HG02870 (cell line): ENCODE measurements at regions not wholly inside any gene's neighbourhood (a gene's known extent, or its start where the extent isn't known, plus 50 kb on each side); places are given as distances from the start of the nearest gene placed in this dataset.

Experiments used
- ATAC-seq: cut with Tn5 transposase; IDR thresholded peaks from one replicate; pipeline ENCODE4 v1.9.1; 2021; ENCODE audit warnings: mild to moderate bottlenecking, moderate library complexity; ENCODE audit not compliant: unreplicated experiment

DNA sequence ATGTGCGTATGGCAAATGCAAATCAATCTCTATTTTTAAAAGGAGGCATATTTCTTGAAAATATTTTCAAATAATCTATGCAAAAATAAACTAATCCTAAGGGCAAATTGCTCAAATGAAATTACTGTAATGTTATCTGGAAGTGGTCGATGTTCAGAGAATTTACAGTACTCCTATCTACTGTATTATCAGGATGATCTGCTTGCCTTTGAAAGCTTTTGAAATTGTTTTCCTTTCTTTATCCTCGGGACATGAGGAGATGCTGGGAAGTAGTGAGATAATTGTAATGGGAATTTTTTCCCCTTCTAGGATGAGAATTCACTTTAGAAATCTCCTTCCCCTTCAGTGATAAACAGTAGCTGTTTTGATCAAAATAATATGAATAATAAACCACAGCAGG is 577.2 kb upstream of the MIR17HG start:
- ATAC-seq: no peak

DNA sequence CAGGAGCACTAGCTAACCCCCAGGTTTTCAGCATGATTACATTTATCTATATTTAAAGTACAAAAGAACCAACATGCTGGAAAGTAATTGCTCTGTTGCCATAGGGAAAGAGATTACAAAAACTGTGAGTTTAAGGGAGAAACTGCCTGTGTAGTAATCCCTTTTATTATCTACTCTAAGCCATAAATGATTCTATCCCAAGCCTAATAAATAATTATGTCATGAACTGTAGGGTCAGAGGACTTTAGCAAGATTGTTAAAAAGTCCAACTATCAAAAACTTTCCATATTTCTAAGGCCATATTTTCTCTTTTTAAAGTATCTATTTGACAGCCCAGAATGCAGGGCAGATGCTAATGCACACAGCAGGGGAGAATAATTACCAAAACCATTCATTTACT is 573.8 kb upstream of the MIR17HG start:
- ATAC-seq: no peak

DNA sequence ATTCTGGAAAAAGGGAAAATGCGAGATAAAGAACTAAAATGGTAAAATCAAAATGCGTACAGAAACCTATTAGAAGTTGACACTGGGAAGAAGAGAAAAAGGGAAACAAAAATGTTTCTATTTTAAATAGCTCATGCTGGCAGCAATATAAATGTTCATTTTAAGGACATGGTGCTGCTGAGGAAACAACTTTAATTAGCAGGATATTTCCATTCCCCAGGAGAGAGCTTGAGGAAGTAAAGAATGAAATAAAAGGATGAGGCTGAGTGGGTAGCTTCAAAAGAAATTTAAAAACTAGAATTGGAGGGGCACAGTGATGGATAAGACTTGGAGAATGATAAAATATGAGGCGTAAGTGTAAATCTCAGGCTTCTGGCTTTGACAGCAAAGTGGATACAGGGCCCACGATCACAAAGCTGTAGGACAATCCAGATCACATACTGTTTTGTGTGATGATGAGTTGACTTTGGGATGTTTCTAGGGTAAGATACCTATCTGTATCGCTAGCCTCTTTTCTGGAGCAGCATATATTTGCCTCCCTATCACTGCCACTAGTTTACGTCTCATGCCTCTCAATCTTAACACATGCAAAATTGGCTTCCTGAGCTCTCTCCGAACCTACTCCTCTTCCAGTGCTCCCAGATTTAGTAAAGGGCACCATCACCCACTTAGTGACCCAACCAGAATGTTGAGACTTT is 571.3 kb upstream of the MIR17HG start:
- ATAC-seq: no peak

DNA sequence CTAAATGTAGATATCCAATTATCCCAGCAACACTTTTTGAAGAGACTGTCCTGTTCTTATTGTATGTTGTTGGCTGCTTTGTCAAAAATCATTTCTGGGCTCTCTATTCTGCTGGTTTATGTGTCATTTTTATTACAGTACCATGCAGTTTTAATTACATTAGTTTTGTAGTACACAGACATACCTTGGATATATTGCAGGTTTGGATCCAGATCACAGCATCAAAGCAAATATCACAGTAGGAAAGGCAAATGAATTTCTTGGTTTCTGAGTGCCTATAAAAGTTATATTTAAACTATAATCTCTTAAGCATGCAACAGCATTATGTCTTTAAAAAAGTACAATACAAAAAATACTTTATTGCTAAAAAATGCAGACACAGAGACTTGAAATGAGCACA is 564.2 kb upstream of the MIR17HG start:
- ATAC-seq: no peak

DNA sequence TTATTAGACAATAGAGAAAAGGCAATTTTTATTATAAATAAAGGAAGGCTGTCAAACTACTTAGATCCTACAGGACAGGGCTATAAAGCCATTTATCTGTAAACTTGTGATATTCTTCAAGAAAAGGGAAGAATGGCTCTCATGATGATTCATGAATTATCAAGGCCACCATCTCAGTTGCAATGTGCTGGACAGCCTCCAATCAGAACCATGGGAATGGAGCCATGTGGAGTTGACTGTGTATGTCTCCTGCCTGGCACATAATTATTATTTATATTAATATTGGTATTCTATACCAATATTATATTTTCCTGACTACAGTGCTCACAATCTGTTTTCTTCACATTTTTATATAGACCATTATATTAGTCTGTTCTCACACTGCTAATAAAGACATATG is 560.5 kb upstream of the MIR17HG start:
- ATAC-seq: no peak

DNA sequence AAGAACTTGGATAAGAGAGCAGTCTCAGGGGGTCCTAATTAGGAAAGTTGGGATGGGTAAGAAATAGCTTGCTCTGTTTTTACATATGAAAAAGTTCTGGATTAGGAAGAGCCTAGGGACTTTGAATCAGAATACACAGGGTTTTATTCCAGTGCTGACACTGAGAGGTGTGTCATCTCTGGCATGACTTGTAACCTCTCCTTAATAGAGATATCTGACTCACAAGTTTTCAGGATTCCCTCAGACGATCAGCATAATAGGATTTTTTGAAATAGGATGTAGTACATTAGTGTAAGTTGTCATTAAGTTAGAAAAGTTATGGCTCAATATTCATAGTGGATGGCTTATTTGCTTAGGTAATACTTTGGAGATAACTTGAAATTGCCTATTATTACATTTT is 555.2 kb upstream of the MIR17HG start:
- ATAC-seq: no peak

DNA sequence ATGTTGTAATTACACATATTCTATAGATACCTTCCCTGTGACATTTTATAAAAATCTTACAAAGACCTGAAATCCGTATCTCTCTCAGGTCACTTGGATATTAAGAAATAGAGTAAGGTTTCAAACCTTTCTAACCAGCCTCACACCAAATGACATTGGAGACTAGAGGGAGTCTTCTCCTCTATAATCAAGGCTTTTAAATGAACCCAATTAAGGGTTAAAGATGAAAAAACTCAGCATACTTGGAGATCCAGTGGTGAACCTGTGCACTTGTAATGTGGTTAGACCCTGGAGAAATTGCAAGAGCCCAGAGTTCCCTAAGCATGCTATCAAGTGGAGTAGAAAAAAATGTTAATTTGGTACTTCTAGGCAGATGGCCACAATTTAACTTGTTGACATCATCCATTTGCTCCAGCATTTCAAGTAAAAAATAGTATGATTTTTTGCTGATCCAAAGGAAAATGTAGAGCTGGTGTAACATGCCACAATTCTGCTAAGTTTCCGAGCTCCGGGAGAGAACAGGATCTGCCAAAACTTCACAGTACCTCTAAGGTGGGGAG is 554.1 kb upstream of the MIR17HG start:
- ATAC-seq: no peak

DNA sequence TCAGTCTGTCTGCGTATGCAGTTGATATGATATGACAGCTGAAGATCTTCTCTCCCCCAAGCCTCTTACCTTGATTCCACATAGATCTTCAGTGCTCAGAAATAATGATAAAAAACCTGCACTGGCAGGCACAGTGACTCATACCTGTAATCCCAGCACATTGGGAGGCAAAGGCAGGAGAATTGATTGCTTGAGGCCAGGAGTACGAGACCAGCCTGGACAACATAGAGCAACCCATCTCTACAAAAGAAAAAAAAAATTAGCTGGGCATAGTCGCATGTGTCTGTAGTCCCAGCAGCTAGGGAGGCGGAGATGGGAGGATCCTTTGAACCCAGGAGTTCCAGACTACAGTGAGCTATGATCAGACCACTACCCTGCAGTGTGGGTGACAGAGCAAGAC is 551.0 kb upstream of the MIR17HG start:
- no peak for ATAC-seq

DNA sequence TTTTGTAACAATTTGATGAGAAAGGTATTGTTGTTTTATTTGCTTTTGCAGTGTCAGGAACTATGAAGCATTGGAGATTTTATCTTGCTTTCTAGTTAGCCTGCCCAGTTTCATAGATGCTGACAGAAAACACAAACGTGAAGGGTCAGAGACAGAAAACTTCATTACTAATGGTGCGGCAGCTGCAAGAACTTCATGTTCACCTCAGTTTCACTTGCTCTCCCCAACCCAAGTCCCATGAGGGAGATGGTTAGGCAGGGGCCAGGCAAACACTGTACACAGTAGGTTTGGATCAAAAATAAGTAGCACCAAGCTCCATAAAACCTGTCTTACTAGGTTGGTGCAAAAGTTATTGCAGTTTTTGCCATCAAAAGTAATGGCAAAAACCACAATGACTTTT is 550.2 kb upstream of the MIR17HG start:
- ATAC-seq: no peak

DNA sequence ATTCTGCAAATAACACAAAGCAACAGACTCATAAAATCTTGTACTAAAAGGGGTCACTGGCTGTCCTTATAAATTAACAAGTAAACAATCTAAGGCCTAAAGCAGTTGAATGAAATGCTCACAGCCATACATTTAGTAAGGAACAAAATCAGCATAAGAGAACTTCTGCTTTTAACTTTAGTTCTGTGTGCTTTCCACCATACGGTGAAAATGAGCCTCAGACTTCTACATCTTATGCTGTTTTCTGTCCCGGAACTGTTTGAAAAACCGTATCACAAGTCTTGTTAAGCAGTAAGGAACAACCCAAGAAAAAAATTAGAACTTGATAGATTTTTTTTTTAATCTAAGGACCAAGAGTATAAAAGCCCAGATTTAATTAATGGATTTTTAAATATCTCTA is 549.1 kb upstream of the MIR17HG start:
- ATAC-seq: no peak

DNA sequence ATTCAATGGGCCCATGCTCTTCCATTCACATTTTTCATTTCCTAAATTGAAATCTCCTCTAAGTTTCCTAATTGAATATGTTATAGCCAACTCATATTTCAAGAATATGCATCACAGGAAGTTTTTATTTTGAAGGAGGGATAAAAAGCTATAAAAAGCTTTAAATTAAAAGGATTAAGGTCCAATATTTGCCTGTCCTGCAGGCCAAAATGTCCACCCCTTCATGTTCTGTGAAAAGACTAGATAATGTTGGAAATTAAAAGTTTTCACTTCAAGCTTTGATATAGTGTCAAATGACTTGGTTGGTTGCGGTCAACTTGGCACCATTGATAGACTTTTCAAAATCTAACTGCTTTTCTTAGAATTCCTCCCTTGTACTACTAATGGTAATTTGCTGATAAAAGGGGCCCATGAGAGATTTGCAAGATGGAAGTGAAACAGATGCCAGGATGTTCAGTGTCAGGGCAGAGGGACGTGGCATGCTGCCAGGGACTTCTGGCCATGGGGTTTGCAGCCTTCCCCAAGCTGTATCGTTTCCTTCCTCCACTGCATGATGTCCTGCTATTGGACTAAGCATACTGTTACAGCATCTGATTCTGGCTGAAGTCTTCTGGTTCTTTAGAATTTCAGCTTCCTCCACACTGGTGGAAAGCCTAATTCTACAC is 547.3 kb upstream of the MIR17HG start:
- ATAC-seq: no peak

DNA sequence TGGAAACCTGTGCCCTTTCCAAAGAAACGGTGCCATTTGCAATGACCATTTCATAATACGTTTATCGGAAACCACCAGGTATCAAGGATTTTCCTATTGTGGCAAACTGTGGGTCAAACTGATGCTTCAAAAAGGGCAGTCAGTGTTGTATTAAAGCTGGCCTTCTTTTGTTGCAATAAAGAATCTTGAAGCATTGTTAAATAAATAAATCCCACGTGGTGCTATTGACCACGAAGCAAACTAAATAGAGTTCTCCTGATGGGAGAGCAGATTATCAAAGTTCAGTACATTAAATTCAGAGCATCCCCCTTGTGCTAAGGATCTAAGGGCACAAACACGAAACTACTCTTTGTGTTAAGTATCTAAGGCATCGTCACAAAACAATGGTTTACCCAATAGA is 545.9 kb upstream of the MIR17HG start:
- ATAC-seq: no peak

DNA sequence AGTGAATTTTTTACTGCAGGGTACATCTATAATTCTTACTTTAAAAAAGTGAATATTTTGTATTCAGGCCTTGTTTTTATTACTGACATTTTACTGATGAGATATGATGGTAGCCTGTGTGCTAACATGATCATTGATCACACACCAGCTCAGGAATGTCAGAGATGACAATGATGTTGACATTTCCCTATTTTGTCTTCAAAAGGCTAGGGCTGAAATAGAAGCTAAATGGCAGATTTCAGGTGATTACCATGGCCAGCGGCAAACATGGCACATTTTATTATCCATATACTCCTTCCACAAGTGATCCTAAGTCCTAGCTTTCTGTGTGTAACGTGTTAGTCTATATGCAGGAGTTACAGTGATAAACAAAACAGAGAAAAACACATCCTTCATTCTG is 544.3 kb upstream of the MIR17HG start:
- no peak for ATAC-seq

DNA sequence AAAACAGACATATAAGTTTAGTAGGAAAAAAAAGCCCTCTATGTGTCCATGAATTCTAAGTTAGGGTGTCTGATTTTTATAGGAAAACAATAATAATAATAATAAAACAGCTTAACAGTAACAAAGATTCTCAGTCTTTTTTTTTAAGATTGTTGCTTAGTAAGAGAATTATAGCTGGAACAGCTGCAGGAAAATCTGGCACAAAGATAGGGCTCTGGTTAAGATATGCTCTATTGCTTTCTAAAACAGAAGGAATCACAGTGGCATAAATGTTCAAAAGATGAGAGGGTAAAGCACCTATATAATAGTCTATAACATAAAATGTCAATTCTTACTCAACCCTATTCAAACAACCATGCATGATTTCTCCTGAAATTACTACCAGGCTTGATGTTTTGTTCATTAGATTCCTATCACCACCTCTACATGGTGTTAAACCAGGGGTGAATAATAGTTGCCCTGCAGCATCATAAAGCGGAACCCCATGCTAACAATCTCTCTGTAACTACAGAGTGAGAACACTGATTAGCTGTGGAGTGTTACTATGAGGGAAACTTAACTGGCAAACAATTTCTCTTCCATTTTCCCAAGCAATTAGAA is 541.4 kb upstream of the MIR17HG start:
- no peak for ATAC-seq

DNA sequence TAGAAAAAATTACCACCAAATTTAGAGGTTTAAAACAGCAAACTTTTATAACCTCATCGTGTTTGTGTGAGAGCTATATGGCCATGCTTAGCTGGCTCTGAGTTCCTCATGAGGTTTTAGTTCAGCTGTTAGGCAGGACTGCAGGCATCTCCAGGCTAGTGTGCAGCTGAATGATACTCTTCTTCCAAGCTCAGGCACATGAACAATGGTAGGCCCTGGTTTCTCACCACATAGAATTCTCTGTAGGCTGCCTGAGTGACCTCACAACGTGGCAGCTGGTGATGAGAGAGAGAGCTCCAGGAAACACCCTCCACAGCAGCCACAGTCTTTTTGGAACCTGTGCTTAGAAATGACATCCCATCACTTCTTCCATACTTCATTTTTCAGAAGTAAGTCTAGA is 540.6 kb upstream of the MIR17HG start:
- no peak for ATAC-seq

DNA sequence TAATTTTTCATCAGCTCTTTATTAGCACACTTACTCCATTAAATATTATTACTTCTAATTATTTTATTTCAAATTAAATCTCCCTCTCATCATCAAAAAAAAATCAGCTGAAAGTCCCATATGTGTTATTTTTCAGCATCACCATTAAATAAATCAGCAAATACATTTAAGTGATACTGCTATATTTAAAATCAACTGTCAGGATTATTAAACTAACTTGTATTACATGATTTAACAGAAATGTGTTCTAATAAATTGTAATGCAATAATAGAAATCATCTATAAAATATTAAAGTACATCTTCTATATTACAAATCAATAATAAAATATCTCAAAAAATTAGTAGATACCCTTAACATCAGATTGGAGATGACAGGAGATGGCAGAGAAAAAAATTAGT is 538.6 kb upstream of the MIR17HG start:
- no peak for ATAC-seq

DNA sequence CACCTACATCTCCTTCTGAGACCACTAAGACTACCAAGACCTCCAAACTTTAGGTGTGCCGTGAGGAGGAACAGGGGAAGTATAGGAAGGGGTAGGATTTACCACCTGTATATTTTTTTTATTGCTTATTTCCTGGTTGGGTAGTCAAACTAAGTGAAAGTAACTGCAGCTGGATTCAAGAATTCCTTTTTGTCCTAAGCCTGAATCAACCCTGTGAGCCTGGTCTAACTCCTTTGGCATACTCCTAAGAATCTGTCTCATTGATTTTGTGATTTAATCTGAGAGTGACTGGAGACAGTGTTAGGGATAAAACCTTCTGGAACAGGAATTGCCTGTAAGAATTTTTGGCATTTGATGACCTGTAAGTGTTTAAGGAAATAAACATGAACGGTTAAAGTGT is 523.5 kb upstream of the MIR17HG start:
- ATAC-seq: no peak

DNA sequence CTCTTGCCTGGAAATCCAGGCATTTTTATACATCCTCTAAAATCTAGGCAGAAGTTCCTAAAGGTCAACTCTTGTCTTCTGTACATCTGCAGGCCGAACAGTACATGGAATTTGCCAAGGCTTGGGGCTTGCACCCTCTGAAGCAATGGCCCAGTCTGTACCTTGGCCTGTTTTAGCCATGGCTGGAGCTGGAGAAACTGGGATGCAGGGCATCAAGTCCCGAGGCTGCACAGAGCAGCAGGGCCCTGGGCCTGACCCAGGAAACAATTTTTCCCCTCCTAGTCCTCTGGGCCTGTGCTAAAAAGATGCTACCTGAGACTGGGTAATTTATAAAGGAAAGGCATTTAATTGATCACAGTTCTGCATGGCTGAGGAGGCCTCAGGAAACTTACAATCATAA is 520.8 kb upstream of the MIR17HG start:
- no peak for ATAC-seq

DNA sequence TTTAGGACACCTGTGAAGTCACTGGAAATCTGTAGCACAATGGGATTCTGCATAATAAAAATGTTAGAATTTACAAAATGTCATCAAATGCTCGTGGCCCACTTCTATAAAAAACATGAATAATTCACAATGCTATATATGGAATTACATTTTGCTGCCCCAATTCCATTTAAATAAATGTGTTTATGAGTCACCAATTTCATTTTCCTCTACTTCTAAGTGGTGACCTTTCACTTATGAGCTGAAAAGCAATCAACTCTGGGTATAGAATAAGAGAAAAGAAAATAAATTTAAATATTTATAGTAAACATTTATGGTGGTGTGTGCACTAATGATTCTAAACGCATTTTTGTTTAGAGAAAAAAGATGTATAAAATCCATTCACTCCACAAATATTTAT is 516.7 kb upstream of the MIR17HG start:
- no peak for ATAC-seq

DNA sequence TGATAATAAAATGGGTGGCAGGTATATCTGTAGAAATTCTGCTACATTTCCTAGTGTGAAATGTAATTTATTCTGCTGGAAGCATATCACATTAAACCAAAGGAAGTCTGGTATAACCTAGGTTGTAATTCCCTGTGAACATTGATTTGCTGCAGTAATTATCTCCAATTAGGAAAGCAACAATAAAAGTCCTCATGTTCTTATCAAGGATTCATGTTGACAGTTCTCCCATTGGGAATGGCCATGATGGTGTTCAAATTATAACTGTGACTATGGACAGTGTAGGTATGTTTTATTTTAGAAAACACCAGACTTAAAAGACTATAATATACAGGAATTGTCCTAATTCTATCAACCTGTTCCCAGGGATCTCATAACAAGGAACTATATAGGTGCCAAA is 513.5 kb upstream of the MIR17HG start:
- ATAC-seq: no peak

DNA sequence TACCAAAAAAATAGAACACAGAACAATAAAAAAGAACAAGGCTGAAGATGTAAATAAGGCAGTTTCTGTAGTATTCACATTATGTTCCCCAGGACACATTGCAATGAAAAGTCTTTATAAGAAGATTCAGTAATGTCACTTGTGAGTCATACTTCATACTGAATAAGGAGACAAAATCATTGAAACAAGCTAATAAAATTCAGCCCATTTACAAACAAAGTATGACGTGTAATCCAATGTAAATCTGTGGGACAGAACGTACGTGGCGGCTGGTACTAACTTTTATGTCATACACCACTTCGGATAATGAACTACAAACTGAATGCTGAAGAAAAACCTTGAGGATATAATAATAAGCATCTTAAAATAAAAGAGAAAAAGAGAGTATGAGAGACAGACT is 512.8 kb upstream of the MIR17HG start:
- no peak for ATAC-seq

DNA sequence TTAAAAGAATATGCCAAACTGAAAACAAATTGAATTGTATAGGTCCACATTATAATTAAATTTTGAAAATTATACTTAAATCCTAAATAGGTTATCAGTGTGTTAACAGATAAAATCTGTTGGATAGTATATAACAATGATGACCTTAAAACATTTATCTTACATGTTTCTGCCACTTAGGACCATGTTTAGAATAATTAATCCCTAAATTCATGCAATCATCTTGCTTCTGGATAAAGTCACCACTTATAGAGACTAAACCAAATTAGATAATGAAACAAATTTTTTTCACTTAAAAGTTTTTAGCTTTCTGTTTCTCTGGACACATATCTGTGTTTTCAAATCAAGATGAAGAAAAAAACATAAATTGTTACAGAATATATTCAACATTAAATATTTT is 511.7 kb upstream of the MIR17HG start:
- ATAC-seq: no peak
